Fibroblast of villous mesenchyme (primary cell): ENCODE measurements at regions not wholly inside any gene's neighbourhood (a gene's known extent, or its start where the extent isn't known, plus 50 kb on each side); places are given as distances from the start of the nearest gene placed in this dataset. TPM values are rescaled to one million over a fixed set of nuclear protein-coding genes. Genes with fewer than 3 reads are reported as not detected.

Source experiments
- DNase-seq: peaks from one replicate; pipeline ENCODE4 v3.0.0-alpha.2; 2010; ENCODE audit warnings: low read depth
- H3K4me3 ChIP-seq: 2 replicates; pipeline ENCODE4 v1.5.1; 2011; ENCODE audit warnings: low read depth, mild to moderate bottlenecking, low read length
- CTCF ChIP-seq: IDR thresholded peaks from 2 replicates; pipeline ENCODE4 v1.5.1; 2012; ENCODE audit warnings: low read depth, mild to moderate bottlenecking, low read length; ENCODE audit not compliant: insufficient read depth
- small RNA-seq: library from RNA; depleted of rRNA; stranded (forward); fragments of <200 nt; gene quantifications from one replicate; pipeline ENCODE3, GENCODE V24; 2012

- no peak for TF ChIP-seq CTCF
- no peak for DNase-seq
- H3K4me3 ChIP-seq: no peak overlapping the region
These were observed 53.8 kb upstream of the TINAGL1 start for GRCh38 chr1:31522556-31522845.

DNA sequence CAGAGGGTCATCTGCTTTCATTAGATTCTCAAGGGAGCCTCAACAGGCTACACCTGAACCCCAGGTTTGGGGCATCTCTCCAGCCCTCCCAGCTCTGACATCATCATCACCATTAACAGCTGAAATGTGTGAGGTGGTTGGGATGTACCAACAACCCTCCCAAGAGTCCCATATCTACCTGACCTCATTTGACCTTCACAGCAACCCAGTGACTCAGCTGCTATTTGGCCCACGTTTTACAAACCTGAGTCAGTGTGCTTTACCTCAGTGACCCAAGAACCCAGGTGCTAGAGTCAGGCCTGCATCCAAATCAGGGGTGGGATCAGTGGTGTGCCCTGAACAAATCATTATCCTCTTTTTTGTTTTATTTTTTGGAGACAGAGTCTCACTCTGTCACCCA lies 53.3 kb upstream of the TINAGL1 start:
- DNase-seq: no peak
- H3K4me3 ChIP-seq: no peak overlapping the region
- TF ChIP-seq CTCF: no peak

GRCh38 chr1:31523769-31524168 lies 52.5 kb upstream of the TINAGL1 start:
- no peak for TF ChIP-seq CTCF
- H3K4me3 ChIP-seq: no peak overlapping the region
- DNase-seq: no peak

- no peak for TF ChIP-seq CTCF
- no peak overlapping the region for H3K4me3 ChIP-seq
- DNase-seq: no peak
These were observed 52.0 kb upstream of the TINAGL1 start for GRCh38 chr1:31524186-31524901.

Small RNAs in the stretch of these regions (small RNA-seq; reads per million reads assigned to genes)
- gene RF00019 (not detected), gene RNU6-40P (0.66 reads per million)
